ENCODE measurements at regions not wholly inside any gene's neighbourhood (a gene's known extent, or its start where the extent isn't known, plus 50 kb on each side); places are given as distances from the start of the nearest gene placed in this dataset.

DNA sequence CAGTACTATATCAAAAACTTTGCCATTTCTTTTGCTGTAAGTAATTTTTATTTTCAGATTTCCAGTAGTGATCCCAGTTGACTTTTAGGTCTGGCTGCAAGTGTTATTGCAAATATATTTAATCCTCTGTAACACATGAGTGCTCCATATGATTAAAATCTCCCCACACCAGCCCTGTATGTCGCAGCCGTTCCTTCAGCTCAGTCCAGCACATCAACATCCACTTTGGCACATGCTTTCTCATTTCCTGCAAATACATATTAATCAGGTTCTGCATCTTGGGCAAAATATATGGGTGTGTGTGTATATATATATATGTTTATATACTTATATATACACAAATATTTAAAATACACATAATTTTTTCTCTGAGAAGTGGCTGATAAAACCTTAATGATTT lies 919.5 kb downstream of the JRKL start:
- no peak for TF ChIP-seq POLR2A (IDR thresholded peaks at IDR 0.05; ENCODE audit: low read depth, low read length)
- no peak for TF ChIP-seq POLR2AphosphoS5 (IDR thresholded peaks at IDR 0.05; ENCODE audit: low read depth, low read length)
- TF ChIP-seq SPI1 (IDR thresholded peaks at IDR 0.05; ENCODE audit: low read depth, low read length): no peak

All from GM12891 (cell line).